Chondrocyte (in vitro differentiated cells): ENCODE measurements at regions not wholly inside any gene's neighbourhood (a gene's known extent, or its start where the extent isn't known, plus 50 kb on each side); places are given as distances from the start of the nearest gene placed in this dataset.
A peak's percentile ranks its signal among the peaks of the same experiment; 100 is the strongest.

ENCODE experiments used
- DNase-seq: peaks from one replicate; pipeline ENCODE4 v3.0.0; 2021; ENCODE audit warnings: mixed read lengths, low spot score
- H3K27ac Mint-ChIP-seq: one replicate; pipeline ENCODE4 v1.8.0; 2021; ENCODE audit warnings: mild to moderate bottlenecking, moderate library complexity, mixed read lengths; ENCODE audit not compliant: unreplicated experiment
- H3K27me3 Mint-ChIP-seq: 2 replicates; pipeline ENCODE4 v1.8.0; 2021; ENCODE audit warnings: low read depth, mixed read lengths
- H3K36me3 Mint-ChIP-seq: 2 replicates; pipeline ENCODE4 v1.8.0; 2021; ENCODE audit warnings: low read depth, mixed read lengths
- H3K4me1 Mint-ChIP-seq: 2 replicates; pipeline ENCODE4 v1.8.0; 2021; ENCODE audit warnings: low read depth, mild to moderate bottlenecking, mixed read lengths
- H3K4me3 Mint-ChIP-seq: one replicate; pipeline ENCODE4 v1.8.0; 2021; ENCODE audit warnings: mild to moderate bottlenecking, moderate library complexity, mixed read lengths; ENCODE audit not compliant: unreplicated experiment
- H3K9me3 Mint-ChIP-seq: 2 replicates; pipeline ENCODE4 v1.8.0; 2021; ENCODE audit warnings: low read depth, mixed read lengths
- CTCF ChIP-seq: fragments of 200-600 bp; sonication (generic); IDR thresholded peaks from 2 replicates; pipeline ENCODE4 v1.5.0; 2021; ENCODE audit warnings: antibody characterized with exemption, mild to moderate bottlenecking, moderate library complexity

GRCh38 chr1:72804541-72804940 lies 522.2 kb upstream of the NEGR1 start:
- Mint-ChIP-seq H3K27ac (no peak overlapping the region), H3K9me3 (peaks cover 11% of the 10 kb centered on the region), H3K4me3 (no peak overlapping the region), H3K4me1 (no peaks in the 10 kb centered on the region), H3K36me3 (peaks cover 2% of the 10 kb centered on the region), H3K27me3 (peaks cover 4% of the 10 kb centered on the region)
- TF ChIP-seq CTCF: no peak
- DNase-seq: no peak

GRCh38 chr1:72781038-72781437 lies 498.7 kb upstream of the NEGR1 start:
- Mint-ChIP-seq H3K9me3 (peaks cover 5% of the 10 kb centered on the region), H3K4me3 (no peak overlapping the region), H3K4me1 (peaks cover 10% of the 10 kb centered on the region), H3K36me3 (no peaks in the 10 kb centered on the region), H3K27ac (no peak overlapping the region), H3K27me3 (no peaks in the 10 kb centered on the region)
- no peak for DNase-seq
- TF ChIP-seq CTCF: no peak

DNA sequence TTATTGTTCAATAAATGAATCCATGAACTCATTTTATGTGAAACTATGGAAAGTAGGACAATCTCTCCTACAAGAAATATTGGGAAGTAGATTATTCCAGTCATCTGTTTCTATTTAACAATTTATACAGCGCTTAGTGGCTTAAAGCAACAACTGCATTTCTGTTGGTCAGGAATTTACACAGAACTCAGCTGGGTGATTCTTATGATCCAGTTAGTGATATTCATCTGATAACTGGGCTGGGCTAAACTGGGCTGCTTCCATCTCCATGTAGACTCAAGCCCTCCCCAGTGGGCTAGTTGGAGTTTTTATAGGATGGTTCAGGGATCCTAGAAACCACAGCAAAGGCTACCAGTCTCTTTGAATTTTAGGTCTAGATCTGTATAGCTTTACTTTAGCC lies 497.9 kb upstream of the NEGR1 start:
- Mint-ChIP-seq H3K4me1 (peaks cover 10% of the 10 kb centered on the region), H3K36me3 (no peaks in the 10 kb centered on the region), H3K27me3 (no peaks in the 10 kb centered on the region), H3K9me3 (peaks cover 5% of the 10 kb centered on the region), H3K27ac (no peak overlapping the region), H3K4me3 (no peak overlapping the region)
- no peak for DNase-seq
- TF ChIP-seq CTCF: no peak

DNA sequence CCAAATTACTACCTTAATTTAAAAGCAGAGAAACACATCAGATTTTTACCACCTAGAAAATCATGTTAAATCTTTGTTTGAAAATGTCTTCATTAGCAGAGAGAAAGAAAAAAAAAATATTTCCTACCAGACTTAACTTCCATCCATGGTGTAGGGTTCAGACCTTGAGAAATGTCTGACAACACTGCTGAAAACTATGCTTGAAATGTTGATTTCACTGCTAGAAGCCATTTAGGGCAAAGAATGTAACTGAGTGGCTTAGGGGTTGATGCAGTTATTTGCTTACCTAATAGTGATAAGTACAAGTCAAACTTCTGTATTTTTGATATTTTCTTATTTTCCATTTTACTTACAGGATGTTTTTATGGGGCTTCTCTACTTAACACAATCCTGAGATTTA lies 495.6 kb upstream of the NEGR1 start:
- Mint-ChIP-seq H3K27ac (peak overlapping the region; percentile 63), H3K4me3 (no peak overlapping the region), H3K4me1 (peaks cover 10% of the 10 kb centered on the region), H3K27me3 (no peaks in the 10 kb centered on the region), H3K9me3 (peaks cover 5% of the 10 kb centered on the region), H3K36me3 (no peaks in the 10 kb centered on the region)
- TF ChIP-seq CTCF: no peak
- DNase-seq: no peak

GRCh38 chr1:72763481-72763880 lies 481.1 kb upstream of the NEGR1 start:
- Mint-ChIP-seq H3K27me3 (no peaks in the 10 kb centered on the region), H3K4me1 (no peaks in the 10 kb centered on the region), H3K27ac (no peak overlapping the region), H3K4me3 (no peak overlapping the region), H3K9me3 (peaks cover 3% of the 10 kb centered on the region), H3K36me3 (no peaks in the 10 kb centered on the region)
- TF ChIP-seq CTCF: no peak
- DNase-seq: no peak
